Ovary (tissue), 3 donors: ENCODE measurements at regions not wholly inside any gene's neighbourhood (a gene's known extent, or its start where the extent isn't known, plus 50 kb on each side); places are given as distances from the start of the nearest gene placed in this dataset.

Source experiments
- CTCF ChIP-seq, 3 donors: fragments of 450-650 bp in 2 of 3; fragments of 200-600 bp in 1 of 3; IDR thresholded peaks; one replicate each; pipeline versions ENCODE4 v1.5.1 to v1.8.0; 2016 to 2022; ENCODE audit warnings: antibody characterized with exemption in 3 of 3, mild to moderate bottlenecking in 1 of 3
- EP300 ChIP-seq: sonication (generic); formaldehyde crosslinking; IDR thresholded peaks from one replicate; pipeline ENCODE4 v1.6.1; 2017; ENCODE audit warnings: antibody characterized with exemption
- POLR2A ChIP-seq: fragments of 450-650 bp; IDR thresholded peaks from one replicate; pipeline ENCODE4 v1.6.1; 2017; ENCODE audit warnings: antibody characterized with exemption, mild to moderate bottlenecking, moderate library complexity
- donor health status: DM: no; HTN: no; CAD: no.

- TF ChIP-seq CTCF (IDR thresholded peaks at IDR 0.05) (no peak), POLR2A (no peak), EP300 (no peak)
These were observed 58.9 kb upstream of the CBLB start for GRCh38 chr3:105927741-105928140.
